HEK293 (cell line): ENCODE measurements at regions not wholly inside any gene's neighbourhood (a gene's known extent, or its start where the extent isn't known, plus 50 kb on each side); places are given as distances from the start of the nearest gene placed in this dataset.

ENCODE experiments used
- CTCF ChIP-seq: fragments of 450-650 bp; formaldehyde crosslinking; IDR thresholded peaks from 2 replicates; pipeline ENCODE4 v1.5.1; 2016; ENCODE audit warnings: missing biosample characterization, missing genetic modification characterization
- GLI4 ChIP-seq: fragments of 450-650 bp; formaldehyde crosslinking; IDR thresholded peaks from 2 replicates; pipeline ENCODE4 v1.5.1; 2016; ENCODE audit warnings: missing biosample characterization, missing genetic modification characterization
- MYNN ChIP-seq: fragments of 450-650 bp; formaldehyde crosslinking; IDR thresholded peaks from 2 replicates; pipeline ENCODE4 v1.5.1; 2016; ENCODE audit warnings: missing biosample characterization, missing genetic modification characterization, borderline replicate concordance
- ZNF623 ChIP-seq: fragments of 450-650 bp; formaldehyde crosslinking; IDR thresholded peaks from 2 replicates; pipeline ENCODE4 v1.5.1; 2016; ENCODE audit warnings: missing biosample characterization, missing genetic modification characterization
- ZNF792 ChIP-seq: fragments of 450-650 bp; formaldehyde crosslinking; IDR thresholded peaks from 2 replicates; pipeline ENCODE4 v1.5.1; 2016; ENCODE audit warnings: missing biosample characterization, missing genetic modification characterization
- TF ChIP-seq, protein P1 (sequence below): IDR thresholded peaks from 2 replicates; pipeline ENCODE4 v1.6.1; 2011; ENCODE audit warnings: mild to moderate bottlenecking, low read depth, low read length, borderline replicate concordance

DNA sequence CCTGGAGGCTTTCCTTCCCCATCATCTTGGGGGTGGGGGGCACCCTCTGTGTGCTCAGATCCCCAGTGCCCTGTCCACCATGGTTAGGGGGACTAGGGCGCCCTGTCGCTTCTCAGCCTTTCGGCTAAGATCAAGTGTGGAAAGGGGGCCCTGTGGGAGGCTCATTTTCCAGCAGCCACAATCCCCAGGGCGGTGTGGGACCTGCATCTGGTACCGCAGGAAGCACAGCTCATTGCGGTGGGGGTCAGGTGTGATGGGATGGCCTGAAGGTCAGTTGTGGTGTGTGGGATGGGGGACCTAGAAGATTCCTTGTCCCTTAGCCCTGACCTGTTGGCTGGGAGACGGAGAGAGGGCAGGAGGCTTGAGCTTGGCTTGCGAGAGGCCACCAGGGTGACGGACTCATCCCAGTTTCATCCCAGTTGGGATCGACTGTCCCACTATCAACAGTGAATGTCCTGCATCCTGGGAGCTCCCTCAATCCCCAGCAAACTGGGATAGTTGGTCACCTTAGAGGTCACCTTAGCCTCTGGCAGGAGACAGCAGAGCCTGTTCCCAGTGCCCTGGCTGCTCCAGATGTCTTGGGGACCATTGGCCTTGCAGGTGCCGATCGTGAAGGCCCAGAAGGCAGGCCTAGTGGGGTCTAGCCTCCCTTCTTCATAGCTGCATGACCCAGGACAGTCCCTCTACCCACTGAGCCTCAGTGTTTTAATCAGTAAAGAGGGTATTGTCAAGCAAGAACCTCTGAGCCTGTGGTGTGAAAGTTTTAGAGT lies 64.5 kb upstream of the PMEPA1 start:
- TF ChIP-seq, protein P1, sequence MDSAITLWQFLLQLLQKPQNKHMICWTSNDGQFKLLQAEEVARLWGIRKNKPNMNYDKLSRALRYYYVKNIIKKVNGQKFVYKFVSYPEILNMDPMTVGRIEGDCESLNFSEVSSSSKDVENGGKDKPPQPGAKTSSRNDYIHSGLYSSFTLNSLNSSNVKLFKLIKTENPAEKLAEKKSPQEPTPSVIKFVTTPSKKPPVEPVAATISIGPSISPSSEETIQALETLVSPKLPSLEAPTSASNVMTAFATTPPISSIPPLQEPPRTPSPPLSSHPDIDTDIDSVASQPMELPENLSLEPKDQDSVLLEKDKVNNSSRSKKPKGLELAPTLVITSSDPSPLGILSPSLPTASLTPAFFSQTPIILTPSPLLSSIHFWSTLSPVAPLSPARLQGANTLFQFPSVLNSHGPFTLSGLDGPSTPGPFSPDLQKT, result no peak
- TF ChIP-seq ZNF792 (tag by site-specific recombination), result no peak
- TF ChIP-seq CTCF (tag by site-specific recombination), result no peak
- TF ChIP-seq MYNN (tag by site-specific recombination), result no peak
- TF ChIP-seq ZNF623, result no peak
- TF ChIP-seq GLI4 (tag by site-specific recombination), result no peak
